Stomach (tissue), 8 donors: ENCODE measurements at regions not wholly inside any gene's neighbourhood (a gene's known extent, or its start where the extent isn't known, plus 50 kb on each side); places are given as distances from the start of the nearest gene placed in this dataset.

Experiments
- DNase-seq, 2 donors: peaks; one replicate each; pipeline versions ENCODE4 v3.0.0 to v3.0.0-alpha.2; 2013 to 2019
- H3K27ac ChIP-seq, 5 donors: fragments of 200-600 bp in 4 of 5; sonication (generic) in 4 of 5; one replicate each; pipeline ENCODE4 v1.5.1; 2013 to 2019; ENCODE audit warnings: mild to moderate bottlenecking in 1 of 5, moderate library complexity in 1 of 5
- H3K27me3 ChIP-seq, 3 donors: fragments of 200-600 bp; sonication (generic); one replicate each; pipeline ENCODE4 v1.5.1; 2017 to 2019; ENCODE audit warnings: mixed run types in 1 of 3
- H3K36me3 ChIP-seq, 4 donors: fragments of 200-600 bp; sonication (generic); 1 replicate in 3 of 4; 2 replicates in 1 of 4; pipeline ENCODE4 v1.5.1; 2016 to 2019
- H3K4me1 ChIP-seq, 4 donors: fragments of 200-600 bp; sonication (generic); one replicate each; pipeline ENCODE4 v1.5.1; 2016 to 2019
- H3K4me3 ChIP-seq, 4 donors: fragments of 200-600 bp; sonication (generic) in 3 of 4; one replicate each; pipeline ENCODE4 v1.5.1; 2016 to 2019; ENCODE audit warnings: mild to moderate bottlenecking in 1 of 4
- H3K9me3 ChIP-seq, 4 donors: fragments of 200-600 bp; sonication (generic); one replicate each; pipeline ENCODE4 v1.5.1; 2016 to 2019
- CTCF ChIP-seq, 7 experiments: fragments of 450-650 bp in 4 of 7; fragments of 200-600 bp in 3 of 7; sonication (generic) in 3 of 7; IDR thresholded peaks; one replicate each; pipeline ENCODE4 v1.5.1; 2016 to 2019; ENCODE audit warnings: antibody characterized with exemption in 7 of 7, control low read depth in 2 of 7, mild to moderate bottlenecking in 1 of 7
- EP300 ChIP-seq: sonication (generic); formaldehyde crosslinking; IDR thresholded peaks from one replicate; pipeline ENCODE4 v1.6.1; 2017; ENCODE audit warnings: antibody characterized with exemption
- POLR2A ChIP-seq, 4 donors: fragments of 450-650 bp; IDR thresholded peaks; one replicate each; pipeline ENCODE4 v1.6.1; 2016; ENCODE audit warnings: antibody characterized with exemption in 4 of 4, control low read depth in 2 of 4, mild to moderate bottlenecking in 1 of 4, moderate library complexity in 1 of 4
- POLR2AphosphoS5 ChIP-seq, 3 donors: sonication (generic); formaldehyde crosslinking; IDR thresholded peaks; one replicate each; pipeline ENCODE4 v1.6.1; 2016; ENCODE audit warnings: antibody characterized with exemption in 3 of 3
- WGBS, 5 donors: extraction: QIAGEN DNeasy Blood & Tissue Kit in 3 of 5; methylation state at CpG; one replicate each; pipeline versions ENCODE4 v1.1.5 to v1.1.7; 2013 to 2018; 5-methylcytosine and 5-hydroxymethylcytosine counted together
- intact Hi-C: fragments of 100-400 bp; cut with DNase I; formaldehyde crosslinking; loops from one replicate; pipeline ENCODE4 v1.15.1; 2023; ENCODE audit warnings: low total_unique reads
- donor health status: healthy with polysubstance abuse.
- donor health status: Bipolar disorder and iron deficiency.
- donor health status: healthy.

GRCh38 chr13:61255040-61255796, 160.4 kb downstream of the PCDH20 start:
- Histone ChIP-seq H3K4me3 (no peak overlapping the region), H3K4me1 (no peaks in the 10 kb centered on the region), H3K9me3 (no peaks in the 10 kb centered on the region), H3K36me3 (no peaks in the 10 kb centered on the region), H3K27me3 (no peaks in the 10 kb centered on the region), H3K27ac (no peak overlapping the region)
- no peak for TF ChIP-seq EP300
- TF ChIP-seq POLR2A (IDR thresholded peaks at IDR 0.05): no peak
- no peak for TF ChIP-seq POLR2AphosphoS5 (IDR thresholded peaks at IDR 0.05)
- TF ChIP-seq CTCF (IDR thresholded peaks at IDR 0.05): no peak
- WGBS, 5 donors: 54 to 62% (median 62%) methylated on average over 4 of the region's 4 CpGs
- intact Hi-C loops: no loop called here
- DNase-seq: no peak

DNA sequence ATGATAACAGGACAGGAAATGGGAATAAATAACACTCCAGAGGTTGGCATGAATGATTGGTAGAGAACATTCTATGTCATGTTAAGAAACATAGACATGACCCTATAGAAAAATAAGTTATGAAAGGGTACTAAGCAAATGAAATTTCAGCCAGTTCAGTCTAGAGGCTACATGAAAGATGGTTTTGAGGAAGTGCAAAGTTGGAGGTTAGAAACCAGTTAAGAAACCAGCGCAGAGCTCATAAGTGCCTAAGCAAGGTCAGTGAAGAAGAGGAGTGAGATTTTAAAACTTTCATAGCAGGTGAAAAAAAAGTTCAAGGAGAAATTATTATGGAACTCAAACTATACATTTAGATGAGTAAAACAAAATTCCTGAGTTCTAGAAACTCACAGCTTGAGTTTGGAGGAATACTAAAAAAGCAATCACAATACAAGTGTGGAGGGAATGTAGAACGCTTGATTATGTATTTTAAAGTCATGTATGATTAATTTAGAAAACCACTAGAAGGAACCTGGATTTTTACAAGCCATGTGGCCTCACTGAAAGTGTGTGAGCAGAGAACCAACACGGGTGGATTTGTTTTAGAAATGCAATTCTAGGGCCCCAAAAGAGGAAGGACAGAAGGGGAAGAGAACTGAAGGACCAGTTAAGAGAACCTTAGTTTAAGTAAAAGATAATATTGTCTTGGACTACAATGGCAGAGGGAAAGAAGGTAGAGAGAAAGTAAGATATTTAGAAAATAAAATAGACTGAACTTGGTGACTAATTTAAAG, 162.4 kb downstream of the PCDH20 start:
- intact Hi-C loops: no loop called here
- 65 to 76% (median 67%) methylated on average over 3 of the region's 3 CpGs for WGBS, 5 donors

DNA sequence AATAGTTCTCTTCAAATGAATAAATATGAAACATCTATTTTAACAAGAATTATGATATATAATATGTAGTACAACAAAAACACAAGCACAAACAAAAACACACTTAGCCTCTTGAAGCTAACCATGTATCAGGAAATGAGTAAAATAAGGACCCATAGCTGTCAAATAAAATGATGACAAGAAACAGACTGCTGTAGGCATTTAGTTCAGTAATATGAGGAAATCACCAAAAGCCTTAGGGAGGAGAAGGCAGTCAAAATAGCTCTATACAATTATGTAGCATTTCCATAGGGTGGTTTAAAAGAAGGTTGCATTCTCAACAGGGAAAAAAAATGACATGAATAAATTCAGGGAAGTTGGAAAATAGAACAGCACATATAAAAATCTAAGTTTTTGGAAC, 163.4 kb downstream of the PCDH20 start:
- TF ChIP-seq POLR2A (IDR thresholded peaks at IDR 0.05): no peak
- TF ChIP-seq POLR2AphosphoS5 (IDR thresholded peaks at IDR 0.05): no peak
- no peak for TF ChIP-seq CTCF (IDR thresholded peaks at IDR 0.05)
- TF ChIP-seq EP300: no peak
- Histone ChIP-seq H3K27me3 (no peaks in the 10 kb centered on the region), H3K4me3 (no peak overlapping the region), H3K9me3 (peaks cover 0 to 4% (median 2%) of the 10 kb centered on the region in 4 donors), H3K36me3 (no peaks in the 10 kb centered on the region), H3K27ac (no peak overlapping the region), H3K4me1 (no peaks in the 10 kb centered on the region)
- DNase-seq: peak in 1 of 2 donors; percentile 7
- intact Hi-C loops: no loop called here

More for the DNA sequence above, 162.4 kb downstream of the PCDH20 start:
- Histone ChIP-seq H3K9me3 (no peaks in the 10 kb centered on the region), H3K27me3 (no peaks in the 10 kb centered on the region), H3K4me3 (no peak overlapping the region), H3K36me3 (no peaks in the 10 kb centered on the region), H3K4me1 (no peaks in the 10 kb centered on the region), H3K27ac (no peak overlapping the region)
- DNase-seq: no peak
- TF ChIP-seq POLR2A (IDR thresholded peaks at IDR 0.05): no peak
- no peak for TF ChIP-seq CTCF (IDR thresholded peaks at IDR 0.05)
- TF ChIP-seq EP300: no peak
- TF ChIP-seq POLR2AphosphoS5 (IDR thresholded peaks at IDR 0.05): no peak

DNA sequence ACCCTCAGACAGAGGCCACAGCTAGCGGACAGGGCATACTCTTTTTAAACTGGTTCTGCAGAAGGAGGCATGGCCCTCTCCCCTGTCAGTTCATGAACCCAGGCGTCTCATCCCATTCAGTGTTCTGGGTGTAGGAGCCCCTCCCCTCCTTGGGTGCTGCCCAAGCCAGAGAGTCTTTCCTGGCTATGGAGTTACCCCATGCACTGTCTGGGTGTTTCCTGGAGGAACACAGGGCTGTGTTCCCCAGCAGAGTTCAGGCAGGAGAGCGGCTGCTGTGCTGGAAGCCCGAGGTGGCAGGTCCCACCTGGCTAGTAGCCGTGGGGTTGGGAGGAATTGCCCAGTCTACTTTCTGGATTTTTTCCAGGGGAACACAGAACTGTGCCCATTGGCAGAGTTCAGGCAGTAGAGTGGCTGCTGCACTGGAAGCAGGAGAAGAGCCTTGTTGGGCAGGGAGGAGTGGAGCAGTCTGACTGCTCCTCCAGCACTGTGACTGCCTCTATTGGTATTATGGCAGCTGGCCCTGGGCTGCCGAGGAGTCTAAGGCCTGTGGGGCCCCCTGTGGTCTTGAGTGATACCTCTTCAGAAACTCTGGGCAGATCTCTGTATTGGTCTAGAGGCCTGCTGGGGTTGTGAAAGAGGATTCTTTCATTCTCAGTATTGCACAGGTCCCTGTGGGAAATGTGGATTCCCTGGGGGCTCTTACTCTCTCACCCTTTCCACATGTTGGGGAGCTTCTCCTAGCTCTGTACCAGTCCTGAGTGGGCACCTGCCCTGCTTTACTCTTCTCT, 168.3 kb downstream of the PCDH20 start:
- peaks cover 0 to 7% (median 5%) of the 10 kb centered on the region in 4 donors for H3K9me3 ChIP-seq
- DNase-seq: no peak
- H3K27me3 ChIP-seq: no peaks in the 10 kb centered on the region
- WGBS, 5 donors: 76 to 88% (median 82%) methylated on average over 5 to 6 of the region's 6 CpGs
- intact Hi-C loops: no loop called here
- H3K4me1 ChIP-seq: no peaks in the 10 kb centered on the region
- TF ChIP-seq CTCF (IDR thresholded peaks at IDR 0.05): no peak
- no peak for TF ChIP-seq EP300
- no peak for TF ChIP-seq POLR2A (IDR thresholded peaks at IDR 0.05)
- no peak for TF ChIP-seq POLR2AphosphoS5 (IDR thresholded peaks at IDR 0.05)
- no peaks in the 10 kb centered on the region for H3K36me3 ChIP-seq
- no peak overlapping the region for H3K27ac ChIP-seq
- no peak overlapping the region for H3K4me3 ChIP-seq
